ENCODE measurements at regions not wholly inside any gene's neighbourhood (a gene's known extent, or its start where the extent isn't known, plus 50 kb on each side); places are given as distances from the start of the nearest gene placed in this dataset.

DNA sequence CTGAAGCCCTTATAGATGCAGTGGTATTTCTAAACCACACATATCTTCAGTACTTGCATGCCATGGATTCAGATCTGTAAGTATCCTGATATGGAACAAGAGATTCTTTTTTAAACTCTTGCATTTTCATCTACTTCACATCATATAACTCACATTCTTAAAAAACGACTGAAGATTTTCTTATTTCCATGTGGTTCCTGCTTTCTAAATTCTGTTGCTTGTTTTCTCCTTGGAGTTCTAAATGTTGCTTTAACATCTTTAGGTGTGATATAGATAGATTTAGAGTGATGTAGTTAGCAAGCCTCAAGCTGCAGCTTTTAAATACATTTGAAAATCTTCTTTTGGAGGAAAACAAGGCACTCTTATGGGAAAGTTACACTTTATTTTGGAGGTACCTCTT, 455.4 kb downstream of the FOXG1 start:
- DNase-seq, result no peak

DNA sequence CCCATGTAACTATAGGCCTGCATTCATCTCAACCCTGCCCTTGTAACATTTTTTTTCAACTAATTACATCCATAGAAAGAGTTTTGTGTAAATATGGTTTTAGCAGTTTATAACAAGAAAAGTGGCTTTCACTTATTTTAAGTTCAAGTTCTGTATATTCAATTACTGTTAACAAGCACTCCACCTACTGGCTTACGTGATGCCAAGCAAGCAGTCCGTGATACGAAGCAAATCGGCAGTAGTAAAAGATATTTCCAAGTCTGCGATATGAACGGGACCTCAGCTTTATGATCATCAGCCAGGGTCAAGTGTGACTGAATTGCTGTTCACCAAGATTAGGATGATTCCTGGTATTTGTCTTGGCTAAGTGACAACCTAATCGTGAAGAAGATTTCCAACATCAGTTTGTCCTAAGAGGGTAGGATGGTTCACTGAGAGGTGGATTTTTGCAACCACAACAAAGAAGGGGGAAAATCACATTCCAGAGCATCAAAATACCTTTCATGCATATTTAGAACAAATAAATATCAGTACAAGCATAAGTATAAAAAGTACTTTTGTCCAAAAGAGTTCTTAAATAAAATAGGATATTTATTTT, 456.2 kb downstream of the FOXG1 start:
- peak; percentile 72 for DNase-seq

- DNase-seq, result no peak
Observed at GRCh38 chr14:29223947-29224346, 457.4 kb downstream of the FOXG1 start.

GRCh38 chr14:29227631-29228030, 461.0 kb downstream of the FOXG1 start:
- DNase-seq, result no peak

DNA sequence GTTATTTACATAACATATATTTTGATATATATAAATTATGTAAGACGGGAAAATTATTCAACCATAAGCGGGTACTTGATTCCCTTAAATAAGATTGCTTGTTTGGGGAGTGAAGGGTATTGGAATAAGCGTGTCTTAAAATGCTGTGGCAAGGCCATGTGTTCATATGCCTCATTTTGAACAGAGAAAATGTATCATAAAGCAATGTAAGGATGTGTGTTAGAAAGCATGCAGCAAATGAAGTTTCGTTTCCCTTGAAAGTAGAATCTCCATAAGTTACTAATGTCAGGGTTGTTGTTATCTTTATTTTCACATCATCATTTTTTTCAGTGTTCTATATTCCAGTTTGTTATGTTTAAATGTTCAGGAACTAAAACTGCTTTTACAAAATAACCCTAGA, 465.6 kb downstream of the FOXG1 start:
- DNase-seq, result no peak

DNA sequence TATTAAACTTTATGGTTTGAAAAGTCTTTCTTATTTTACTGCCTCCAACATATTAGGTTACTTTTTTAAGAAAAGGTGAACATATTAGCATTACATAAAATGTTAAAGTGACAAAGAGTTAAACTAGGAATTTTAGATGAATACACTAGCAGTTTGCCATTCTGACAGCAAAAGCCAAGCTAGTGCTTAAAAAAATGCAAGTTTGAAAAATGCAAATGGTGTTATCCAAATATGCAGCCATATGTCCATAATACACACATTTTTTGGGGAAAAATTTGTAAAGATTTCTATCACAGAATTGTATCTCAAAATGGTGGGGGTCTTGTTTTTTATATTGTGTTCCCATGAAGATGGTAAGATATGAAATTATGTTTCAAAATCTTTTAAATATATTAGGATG, 466.1 kb downstream of the FOXG1 start:
- no peak for DNase-seq

GRCh38 chr14:29233188-29233587, 466.6 kb downstream of the FOXG1 start:
- no peak for DNase-seq

DNA sequence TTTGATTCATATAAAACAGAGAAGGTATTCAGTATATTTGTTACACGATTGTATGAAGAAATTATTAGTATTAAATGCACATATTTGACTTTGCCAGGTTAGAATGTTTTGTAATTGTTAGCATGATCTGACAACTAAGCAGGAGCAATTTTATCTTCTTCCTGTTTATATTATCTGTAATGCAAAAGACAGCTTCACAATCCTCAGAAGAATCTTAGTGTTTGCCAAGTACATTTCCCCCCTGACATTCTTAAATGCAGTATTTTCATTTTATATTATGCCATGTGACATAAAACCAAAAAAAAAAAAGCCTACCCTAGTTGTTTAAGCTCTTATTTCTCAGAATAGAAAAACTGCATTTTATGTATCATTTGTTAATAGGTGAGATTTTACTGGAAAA, 469.4 kb downstream of the FOXG1 start:
- DNase-seq, result no peak

DNA sequence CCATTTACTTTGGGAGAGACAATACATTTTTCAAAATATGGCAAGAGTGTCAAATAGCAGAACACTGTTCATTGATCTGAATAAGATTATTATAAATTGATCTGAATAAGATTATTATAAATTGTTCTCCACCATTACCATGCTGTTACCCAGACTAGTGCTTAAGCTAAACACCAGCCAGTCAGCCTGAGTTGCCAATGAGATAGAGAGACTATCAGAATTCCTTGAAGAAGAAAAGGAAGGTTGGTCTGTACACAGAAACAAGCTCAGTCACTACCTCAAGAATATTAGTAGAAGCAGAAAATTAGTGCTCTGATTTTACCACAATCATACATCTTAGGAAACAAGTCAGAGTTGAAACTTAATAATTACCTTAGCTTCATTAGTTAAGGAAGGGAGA, 469.8 kb downstream of the FOXG1 start:
- DNase-seq, result no peak

DNA sequence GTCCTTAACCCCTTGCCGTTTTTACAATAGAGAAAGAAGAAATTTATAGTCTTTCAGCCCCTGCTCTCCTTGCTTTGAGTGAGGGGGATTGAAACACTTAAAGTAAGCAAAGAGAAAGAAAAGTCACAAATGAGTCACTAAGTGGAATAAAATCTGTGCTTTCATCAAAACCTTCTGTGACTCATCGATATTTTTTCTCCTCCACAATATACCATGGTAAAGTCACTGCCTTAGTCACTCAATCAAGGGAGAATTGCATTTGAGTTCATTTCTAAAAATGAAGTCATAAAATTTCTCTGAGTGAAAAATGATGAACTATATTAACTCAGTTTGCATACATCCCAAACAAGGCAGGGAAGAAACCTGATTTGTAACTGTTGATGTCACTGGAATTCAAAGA, 470.3 kb downstream of the FOXG1 start:
- DNase-seq, result no peak

- no peak for DNase-seq
Observed at GRCh38 chr14:29240066-29240465, 473.5 kb downstream of the FOXG1 start.

DNA sequence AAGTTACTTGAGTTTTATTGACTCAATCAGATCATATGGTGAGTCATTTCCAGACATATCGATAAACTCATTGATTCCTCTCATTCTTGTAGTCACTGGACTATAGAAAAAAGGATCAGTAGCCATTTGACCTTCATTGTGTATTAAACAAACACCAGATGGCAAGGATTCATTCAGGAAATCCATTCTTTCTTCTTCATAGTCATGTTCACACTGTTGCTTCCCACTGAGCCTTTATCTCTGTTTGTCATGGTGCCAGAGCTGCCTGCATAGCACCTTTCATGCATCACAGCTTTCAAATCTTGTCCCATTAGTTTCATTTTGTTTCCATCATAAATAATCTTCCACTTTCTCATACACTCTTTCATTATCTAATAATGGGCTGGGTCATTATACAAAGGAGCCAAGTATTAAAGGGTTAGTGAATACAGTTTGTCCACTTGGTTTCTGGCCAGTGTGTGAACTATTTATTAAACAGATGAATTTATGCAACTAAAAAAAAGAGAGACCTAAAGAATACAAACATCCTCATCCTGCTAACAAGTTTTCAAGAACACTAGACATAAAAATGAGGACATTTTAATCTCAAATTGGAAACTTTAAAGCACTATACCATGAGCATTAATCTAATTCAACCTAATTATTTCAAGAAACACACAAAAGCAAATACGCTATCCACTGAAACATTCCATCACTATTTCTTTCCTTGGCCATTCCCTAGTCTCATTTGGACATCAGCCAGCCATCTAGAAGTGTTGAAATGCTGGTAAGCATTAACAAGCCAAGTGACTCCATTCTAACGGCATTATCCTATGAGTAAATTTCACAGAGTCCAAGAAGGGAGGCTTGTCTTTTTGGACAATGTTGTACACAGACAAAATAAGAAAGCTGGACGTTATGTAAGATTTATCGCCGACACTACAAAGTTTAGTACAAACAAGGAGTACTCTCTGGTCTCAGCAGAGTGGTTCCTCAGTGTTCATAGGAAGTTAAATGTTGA, 476.5 kb downstream of the FOXG1 start:
- DNase-seq, result peak; percentile 89

- no peak for DNase-seq
Observed at GRCh38 chr14:29255692-29256091, 489.1 kb downstream of the FOXG1 start.

DNA sequence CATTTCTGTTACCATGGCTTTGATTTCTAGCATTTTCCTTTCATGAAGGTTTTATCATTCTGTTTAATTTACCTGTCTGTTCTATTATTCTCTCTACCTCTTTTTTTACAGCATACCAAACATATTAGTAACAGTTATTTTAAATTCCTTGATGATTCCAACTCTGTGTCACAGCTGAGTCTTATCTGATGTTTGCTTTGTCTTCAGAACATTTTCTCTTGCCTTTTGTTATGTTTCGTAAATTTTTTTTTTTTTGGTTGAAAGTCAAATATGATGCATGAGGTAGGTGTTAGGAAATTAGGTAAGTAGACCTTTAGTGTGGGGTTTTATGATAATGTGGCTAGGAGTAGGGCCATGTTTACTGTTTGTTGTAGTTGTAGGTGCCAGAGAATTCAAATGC, 496.4 kb downstream of the FOXG1 start:
- DNase-seq, result no peak

DNA sequence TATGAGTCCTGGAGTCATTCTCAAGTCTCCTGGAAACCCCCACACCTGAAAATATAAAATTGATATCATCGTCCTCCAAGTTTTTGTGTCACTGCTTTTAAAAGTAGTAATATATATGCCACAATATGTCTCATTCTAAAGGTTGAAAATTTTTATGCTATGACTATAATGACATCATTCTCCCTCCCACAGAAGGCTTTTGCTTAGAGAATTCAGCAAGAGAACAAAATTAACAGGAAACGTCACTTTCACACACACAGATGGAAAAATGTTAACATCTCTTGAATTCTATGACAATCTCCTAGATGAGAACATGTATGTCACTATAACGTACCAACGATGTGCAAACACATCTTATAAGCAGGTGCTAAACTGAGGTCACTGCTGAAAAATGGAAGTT, 498.3 kb downstream of the FOXG1 start:
- no peak for DNase-seq

DNA sequence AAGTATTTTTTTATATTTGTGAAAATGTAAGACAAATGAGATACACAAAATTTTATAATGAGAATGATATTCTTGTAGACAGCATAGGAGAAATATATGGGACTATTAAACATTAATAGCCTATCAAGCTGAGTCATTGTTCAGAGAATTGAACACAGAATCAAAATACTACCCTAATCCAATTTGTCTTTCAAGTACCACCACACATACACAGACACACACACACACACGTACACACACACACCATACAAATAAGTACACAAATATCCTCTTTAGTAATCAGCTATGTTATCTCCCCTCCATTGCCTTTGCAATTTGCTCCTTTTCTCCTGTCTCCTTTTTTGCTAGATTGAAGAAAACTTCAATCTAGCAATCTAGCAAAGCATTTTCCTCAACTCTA, 499.3 kb downstream of the FOXG1 start:
- no peak for DNase-seq

DNA sequence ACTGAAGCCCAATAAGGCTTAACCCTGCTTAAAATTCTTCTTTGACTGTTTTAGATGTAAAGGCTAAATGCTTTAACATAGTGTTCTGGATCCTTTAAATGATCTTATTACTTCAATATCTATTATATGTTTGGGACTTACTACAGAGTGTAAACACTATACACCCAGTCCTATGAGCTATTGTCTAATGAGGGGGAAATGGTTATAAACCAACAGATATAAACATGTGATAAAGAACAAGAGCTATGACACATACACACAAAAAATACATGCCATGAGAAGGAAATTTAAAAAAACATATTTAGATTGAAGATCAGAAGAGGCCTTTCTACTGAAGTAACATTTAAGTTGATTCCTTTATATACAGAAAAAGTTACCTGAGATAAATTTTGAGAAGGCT, 505.1 kb downstream of the FOXG1 start:
- no peak for DNase-seq

- no peak for DNase-seq
Observed at GRCh38 chr14:29273513-29273912, 506.9 kb downstream of the FOXG1 start.

DNA sequence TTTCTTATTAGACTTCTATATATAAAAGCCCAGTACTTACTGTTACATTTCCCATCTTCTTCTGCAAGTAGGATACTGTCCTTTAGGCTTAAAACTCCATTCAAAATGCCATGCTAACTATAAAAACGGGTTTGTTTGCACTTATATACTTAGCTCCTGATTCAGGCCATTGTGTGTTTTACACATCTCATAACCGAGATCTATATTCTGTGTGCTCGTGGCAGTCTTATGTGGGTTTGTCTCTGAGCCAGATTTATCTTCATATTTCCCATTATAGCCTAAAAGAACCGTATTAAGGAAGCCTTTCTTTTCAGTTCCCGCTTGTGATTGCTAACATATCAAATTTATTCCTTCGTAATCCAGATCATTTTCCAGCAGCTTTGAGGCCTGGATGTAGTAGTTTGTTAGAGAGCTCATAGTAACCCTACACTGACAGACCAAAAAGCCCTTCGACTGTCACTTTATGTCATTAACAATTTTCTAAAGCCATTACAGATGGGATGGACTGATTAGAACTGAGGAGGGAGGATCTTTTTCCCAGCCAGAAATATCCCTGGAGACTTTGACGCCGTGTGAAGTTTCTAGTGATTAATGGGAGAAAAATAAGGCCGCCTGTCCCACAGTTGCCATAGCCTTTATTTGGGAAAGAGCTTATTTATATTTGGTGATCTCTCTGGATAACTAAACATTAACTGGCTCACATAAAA, 508.5 kb downstream of the FOXG1 start:
- no peak for DNase-seq

- DNase-seq, result no peak
Observed at GRCh38 chr14:29278301-29279263, 512.0 kb downstream of the FOXG1 start.

GRCh38 chr14:29282169-29282568, 515.6 kb downstream of the FOXG1 start:
- DNase-seq, result no peak

DNA sequence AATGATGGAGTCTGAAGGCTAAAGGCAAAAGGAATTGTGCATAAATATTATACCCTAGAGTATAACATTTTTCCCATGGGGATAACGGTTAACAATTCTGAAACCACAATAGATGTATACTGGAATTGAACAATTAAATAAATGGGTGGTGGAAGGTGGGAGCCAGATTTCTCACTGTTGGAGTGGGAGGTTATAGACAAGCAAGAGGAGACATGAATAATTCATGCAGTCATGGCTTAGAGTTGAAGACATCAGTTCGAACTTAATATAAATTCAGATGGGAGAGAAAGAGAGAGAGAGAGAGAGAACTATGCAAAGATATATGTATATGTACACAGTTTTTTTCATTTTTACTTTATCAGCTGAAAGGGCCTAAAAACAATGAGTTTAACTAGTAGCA, 523.9 kb downstream of the FOXG1 start:
- DNase-seq, result no peak

GRCh38 chr14:29299372-29299771, 532.8 kb downstream of the FOXG1 start:
- DNase-seq, result no peak
